T-helper 1 cell (primary cell): ENCODE measurements at regions not wholly inside any gene's neighbourhood (a gene's known extent, or its start where the extent isn't known, plus 50 kb on each side); places are given as distances from the start of the nearest gene placed in this dataset.
"Not testable (repeated sequence)": the region's sequence is repeated elsewhere in the genome, so short reads cannot be mapped to it uniquely, and the experiment has no call there.

Experiments
- DNase-seq, 5 donors: peaks; one replicate each; pipeline ENCODE4 v3.0.0-alpha.2; 2012 to 2020

DNA sequence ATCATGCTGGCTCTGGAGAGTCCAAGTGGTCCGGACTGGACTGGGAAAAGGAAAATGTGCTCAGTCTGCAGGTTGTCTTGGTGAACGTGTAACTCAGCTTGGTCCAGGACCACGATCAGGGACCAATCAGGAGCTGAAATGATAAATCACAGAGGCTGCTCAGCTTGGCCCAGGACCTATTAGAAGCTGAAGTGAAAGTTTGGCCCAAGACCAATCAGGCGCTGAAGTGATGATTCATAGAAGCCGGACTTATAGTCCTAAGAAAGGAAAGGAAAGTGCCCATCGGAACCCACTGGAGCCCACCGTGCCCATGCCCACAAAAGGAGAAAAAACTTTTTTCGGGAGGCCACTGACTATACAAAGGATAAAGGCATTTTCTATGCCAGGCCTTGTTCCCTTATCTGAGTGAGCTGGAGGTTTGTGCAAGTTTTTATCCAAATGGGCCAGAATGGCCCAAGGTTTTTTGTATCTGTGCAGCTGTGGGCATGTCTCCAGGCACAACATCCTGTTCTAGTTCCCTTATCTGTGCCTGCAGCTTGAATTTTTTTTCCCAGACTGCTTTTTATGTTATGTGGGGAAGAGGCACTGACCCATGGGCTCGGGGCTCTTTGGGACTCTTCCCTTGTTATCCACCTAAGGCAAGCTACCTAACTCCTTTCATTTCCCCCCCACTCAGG lies 194.4 kb downstream of the FAM133A start:
- no peak for DNase-seq

DNA sequence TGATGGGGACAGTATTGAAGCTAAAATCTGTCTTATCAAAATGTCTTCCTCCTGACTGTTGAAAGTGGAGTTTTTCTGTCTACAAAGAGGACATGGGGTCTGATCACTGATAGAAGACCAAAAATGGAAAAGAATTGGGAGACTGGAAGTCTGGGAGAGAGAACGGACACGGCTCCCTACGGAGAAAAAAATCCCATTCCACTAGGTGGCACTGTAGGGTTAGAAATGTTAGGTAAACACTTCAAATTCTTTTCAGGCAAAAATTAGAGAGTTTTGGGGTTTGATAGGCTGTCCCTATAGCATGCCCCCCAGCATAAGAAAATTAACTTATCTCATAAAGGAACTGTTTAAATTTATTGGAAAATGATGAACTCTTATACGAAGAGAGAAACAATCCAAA lies 200.5 kb downstream of the FAM133A start:
- DNase-seq: peak in 1 of 5 donors; percentile 0

DNA sequence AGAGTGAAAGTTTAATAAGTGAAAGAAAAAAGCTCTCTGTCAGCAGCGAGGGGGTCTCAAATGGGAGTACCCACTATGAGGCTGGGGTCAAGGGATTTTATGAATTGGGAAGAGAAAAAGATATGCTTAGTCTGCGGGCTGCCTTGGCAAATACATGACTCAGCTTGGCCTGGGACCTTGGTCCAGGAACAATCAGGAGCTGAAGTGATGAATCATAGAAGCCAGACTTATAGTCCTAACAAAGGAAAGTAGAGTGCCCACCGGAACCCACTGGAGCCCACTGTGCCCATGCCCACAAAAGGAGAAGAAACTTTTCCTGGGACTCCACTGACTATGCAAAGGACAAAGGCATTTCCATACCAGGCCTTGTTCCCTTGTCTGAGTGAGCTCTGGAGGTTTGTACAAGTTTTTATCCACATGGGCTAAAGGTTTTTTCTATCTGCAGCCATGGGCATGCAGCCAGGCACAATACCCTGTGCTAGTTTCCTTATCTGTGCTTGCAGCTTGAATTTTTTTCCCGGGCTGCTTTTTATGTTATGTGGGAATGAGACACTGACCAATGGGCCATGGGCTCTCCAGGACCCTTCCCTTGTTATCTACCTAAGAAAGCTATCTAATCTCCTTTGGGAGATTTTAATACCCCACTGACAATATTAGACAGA lies 201.7 kb downstream of the FAM133A start:
- no peak for DNase-seq

DNA sequence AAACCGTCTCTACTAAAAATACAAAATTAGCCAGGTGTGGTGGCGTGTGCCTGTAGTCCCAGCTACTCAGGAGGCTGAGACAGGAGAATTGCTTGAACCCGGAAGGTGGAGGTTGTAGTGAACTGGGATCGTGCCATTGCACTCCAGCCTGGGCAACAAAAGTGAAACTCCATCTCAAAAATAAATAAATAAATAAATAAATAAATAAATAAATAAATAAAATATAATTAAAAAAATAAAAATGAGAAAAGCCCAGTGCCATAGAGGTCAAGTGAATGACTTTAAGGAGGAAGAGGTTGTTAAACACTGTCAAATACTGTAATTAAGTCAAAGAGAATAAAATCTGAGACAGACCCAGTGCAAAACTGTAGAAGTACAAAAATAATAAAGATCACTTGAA lies 247.0 kb downstream of the FAM133A start:
- not testable (repeated sequence) for DNase-seq

DNA sequence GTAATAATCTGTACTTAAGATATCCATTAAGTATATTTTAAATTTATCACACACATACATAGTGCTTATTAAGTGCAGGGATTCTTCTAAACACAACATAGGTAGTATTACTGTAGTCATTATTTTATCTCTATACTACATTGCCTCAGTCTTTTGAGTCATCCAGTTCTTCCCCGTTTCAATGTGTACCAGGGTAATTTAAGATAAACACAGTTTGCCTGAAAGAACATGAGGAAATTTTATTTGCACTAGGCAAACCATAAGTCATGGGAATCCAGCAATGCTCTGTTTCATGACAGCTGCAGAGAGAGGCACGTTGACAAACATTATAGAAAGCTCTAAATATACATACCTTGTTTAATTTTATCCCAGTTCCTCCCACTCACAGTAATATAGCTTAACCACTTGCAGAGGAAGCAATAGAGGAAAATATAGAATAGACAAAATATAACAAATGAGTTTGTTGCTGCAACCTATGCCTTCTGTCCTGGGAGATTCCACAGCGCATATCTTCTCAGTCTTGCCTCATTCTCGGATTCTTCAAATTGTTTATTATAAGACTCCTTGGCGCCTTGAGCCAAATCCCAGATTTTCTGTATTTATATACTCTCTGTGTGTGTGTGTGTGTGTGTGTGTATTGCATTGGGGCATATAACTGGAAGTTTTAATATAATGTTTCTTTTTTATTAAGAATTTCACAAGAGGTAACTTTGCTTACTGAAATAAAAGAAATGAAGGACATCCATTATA lies 258.6 kb downstream of the FAM133A start:
- no peak for DNase-seq

DNA sequence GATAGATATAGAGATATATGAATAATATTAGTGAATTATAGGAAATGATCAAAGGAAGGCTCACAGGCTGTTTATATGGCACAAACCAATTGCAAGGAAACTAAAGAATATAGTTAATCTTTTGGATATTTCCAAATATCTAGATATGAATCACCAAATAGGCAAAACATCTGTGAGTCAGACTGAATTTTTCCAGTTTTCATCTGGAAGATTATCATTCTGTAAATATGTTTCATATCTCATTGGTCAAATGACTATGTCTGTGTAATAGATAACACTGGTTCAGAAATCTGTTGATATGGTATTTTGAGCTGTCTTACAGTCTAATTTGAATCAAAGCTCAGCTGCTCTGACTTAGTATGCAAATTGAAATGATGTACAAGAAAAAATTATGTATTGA lies 303.6 kb downstream of the FAM133A start:
- no peak for DNase-seq

DNA sequence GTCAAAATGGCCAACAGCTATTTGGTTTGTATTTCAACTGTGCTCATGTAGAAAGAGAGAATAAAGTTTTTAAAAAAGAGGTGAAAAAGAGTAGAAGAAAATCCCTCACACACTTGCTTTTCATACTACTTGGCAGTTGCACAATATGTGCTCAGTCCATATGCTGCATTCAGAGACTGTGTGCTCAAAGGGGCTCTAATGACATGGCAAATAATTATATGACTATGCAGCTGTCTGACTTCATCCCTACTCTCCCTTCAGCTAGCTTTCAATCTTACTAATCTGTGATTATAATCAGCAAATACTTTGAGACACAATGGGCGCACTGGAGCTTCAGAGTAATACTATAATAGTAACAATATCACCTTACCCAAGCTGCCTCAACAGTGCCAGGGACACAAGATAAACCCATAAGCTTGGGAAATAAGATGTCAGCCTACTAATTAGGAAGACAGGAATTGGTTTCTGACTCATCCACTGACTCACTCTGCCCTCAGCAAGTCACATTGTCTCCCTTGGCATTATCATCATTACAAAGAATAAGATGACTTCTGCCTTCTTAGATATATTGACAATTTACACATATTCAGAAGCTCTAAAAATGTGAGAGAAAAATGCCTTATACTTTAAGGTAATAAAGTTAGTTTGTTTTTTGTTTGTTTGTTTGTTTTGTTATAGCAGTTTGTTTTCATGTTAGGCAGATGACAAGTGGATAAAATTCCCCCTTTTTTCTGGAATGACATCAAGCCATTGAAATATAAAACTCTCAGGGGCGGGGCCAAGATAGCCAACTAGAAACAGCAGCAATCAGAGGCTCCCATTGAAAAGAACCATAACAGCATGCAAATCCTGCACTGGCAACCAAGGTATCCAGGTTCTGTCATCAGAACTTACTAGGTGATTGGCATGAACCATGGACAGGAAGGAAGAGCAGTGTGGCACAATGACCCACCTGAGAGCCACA lies 311.6 kb downstream of the FAM133A start:
- DNase-seq: no peak
